ENCODE measurements at regions not wholly inside any gene's neighbourhood (a gene's known extent, or its start where the extent isn't known, plus 50 kb on each side); places are given as distances from the start of the nearest gene placed in this dataset.

DNA sequence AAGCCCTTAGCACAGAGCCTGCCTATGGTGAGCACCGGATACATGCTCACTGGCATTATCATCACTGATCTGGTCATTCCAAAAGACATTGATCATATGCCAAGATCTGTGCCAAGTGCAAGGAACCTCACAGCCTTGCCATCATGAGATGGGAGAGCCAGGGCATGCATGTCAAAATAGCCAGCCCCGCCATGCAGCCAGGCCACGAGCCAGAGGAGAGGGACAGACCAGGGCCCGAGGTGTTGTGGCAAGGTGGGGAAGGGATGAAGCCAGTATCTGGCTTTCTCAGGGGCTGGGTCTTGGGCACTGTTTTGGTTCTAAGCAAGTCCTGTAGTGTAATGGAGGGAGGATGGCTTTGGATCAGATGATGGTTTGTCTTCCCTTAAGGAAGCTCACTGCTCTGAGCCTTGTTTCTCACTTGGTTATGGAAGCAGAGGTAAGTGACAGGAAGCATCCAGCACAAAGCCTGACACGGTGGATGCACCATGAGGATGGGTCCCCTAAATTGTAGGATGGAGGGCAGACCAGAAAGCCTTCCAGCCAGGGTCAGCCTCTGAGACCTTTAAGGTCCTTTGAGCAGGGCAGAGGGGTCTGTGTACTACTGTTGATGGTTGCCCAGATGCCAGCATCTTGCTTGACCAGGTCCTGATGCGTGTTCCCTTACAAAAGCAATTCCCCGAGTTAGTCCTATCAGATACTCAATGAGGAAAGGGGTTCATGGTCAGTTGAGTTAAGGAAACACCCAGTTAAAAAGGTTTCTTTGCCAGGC lies 247.7 kb upstream of the TLE3 start:
- no peak for DNase-seq
- Histone ChIP-seq H3K36me3 (replicated peaks; ENCODE audit: control insufficient read depth, insufficient read depth, low read length) (no peaks in the 10 kb centered on the region), H3K4me3 (ENCODE audit: insufficient read depth, low read depth, low read length) (no peak overlapping the region), H3K27me3 (ENCODE audit: control insufficient read depth, insufficient read depth, low read length) (no peaks in the 10 kb centered on the region)

DNA sequence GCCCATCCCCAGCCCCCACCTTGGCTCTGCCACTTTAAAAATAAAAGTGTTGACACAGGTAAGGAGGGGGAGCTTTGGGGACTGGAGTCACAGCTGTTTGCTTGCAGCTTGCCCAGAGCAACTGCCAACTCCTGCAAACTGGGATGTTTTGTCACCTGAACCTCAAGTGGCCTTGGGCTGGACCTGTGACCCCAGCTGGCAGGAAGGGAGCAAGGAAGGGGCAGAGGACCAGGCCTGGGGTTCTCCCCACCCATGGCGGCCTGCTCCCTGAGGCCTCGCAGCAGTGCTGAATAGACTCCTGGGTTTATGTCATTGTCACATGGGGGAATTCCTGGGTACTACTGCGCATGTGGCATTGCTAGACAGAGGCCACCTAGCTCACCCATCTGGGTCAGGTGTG lies 246.9 kb upstream of the TLE3 start:
- DNase-seq, result no peak
- Histone ChIP-seq H3K4me3 (ENCODE audit: insufficient read depth, low read depth, low read length) (no peak overlapping the region), H3K27me3 (ENCODE audit: control insufficient read depth, insufficient read depth, low read length) (no peaks in the 10 kb centered on the region), H3K36me3 (replicated peaks; ENCODE audit: control insufficient read depth, insufficient read depth, low read length) (no peaks in the 10 kb centered on the region)

DNA sequence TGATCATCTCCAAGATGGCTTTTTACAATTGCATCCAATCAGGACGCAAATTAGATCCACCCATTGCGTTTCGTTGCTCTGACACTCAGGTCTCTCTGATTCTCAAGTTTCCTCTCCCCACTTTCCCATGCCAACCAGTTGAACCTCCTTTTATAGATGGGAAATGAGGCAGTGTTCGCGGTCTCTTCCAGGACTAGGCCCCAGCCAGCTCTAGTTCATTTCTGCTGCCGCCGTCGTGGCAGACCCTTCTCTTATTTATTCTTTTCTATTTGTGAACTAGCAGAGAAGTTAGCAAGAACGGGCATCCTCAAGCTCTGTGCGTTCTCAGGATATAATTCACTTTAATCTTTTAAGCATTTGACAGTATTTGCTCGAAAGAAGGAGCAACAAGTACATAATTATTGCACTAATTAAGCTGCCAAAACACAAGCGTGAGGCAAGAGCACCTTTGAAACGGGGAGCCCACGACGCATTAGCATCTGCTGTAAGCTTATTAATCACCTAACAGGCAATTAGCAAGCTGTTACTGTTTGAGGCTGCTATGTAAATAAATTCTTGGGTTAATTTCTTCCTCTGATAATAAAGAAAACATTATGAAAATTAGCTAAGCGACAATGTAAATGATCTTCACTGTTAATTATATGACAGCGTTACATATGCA lies 246.4 kb upstream of the TLE3 start:
- H3K4me3 ChIP-seq (ENCODE audit: insufficient read depth, low read depth, low read length), result no peak overlapping the region
- H3K36me3 ChIP-seq (replicated peaks; ENCODE audit: control insufficient read depth, insufficient read depth, low read length), result no peaks in the 10 kb centered on the region
- no peaks in the 10 kb centered on the region for H3K27me3 ChIP-seq (ENCODE audit: control insufficient read depth, insufficient read depth, low read length)
- no peak for DNase-seq

DNA sequence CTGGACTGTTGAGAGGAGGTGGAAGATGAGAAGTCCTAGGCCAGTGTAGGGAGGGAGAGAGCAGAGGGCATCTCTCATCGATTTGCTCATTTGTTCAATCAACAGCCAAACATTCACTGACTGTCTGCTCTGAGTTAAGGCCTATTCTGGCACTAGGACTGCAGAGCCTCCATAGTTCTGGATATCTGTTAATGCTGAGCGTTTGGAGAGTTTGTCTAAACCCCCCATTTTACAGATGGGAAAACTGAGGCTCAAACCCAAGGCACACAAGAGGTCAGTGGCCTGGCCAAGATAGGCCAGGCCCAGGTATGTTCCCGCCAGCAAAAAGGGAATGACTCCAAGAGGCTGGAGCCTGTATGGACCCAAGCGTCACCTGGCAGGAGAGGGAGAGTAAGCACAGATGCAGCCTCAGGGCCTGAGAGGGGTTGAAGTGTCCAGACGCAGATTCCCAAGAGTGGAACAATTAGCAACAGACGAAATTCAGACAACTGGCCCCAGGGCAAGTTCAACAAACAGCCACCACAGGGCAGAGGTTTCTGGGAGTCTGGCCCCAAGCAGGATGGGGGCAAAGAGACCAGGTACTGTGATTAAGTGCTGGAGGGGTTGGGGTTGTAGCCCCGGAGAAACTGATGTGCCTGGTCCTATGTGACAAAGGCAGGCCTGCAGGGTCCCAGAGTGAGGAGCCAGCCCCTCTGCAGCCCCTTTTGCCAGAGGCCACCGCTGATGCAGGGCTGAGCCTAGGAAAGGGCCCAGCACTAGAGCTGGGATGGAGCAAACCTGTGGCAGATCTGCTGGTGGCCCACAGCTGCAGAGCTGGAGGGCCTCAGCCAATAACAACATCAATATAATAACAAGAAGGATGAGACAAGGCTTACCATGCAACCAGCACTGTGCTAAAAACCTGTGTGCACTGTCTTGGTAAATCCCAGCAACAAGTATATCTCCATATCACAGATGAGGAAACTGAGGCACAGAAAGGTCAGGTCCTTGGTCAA lies 245.1 kb upstream of the TLE3 start:
- no peak for DNase-seq
- H3K36me3 ChIP-seq (replicated peaks; ENCODE audit: control insufficient read depth, insufficient read depth, low read length), result no peaks in the 10 kb centered on the region
- no peaks in the 10 kb centered on the region for H3K27me3 ChIP-seq (ENCODE audit: control insufficient read depth, insufficient read depth, low read length)
- H3K4me3 ChIP-seq (ENCODE audit: insufficient read depth, low read depth, low read length), result no peak overlapping the region

DNA sequence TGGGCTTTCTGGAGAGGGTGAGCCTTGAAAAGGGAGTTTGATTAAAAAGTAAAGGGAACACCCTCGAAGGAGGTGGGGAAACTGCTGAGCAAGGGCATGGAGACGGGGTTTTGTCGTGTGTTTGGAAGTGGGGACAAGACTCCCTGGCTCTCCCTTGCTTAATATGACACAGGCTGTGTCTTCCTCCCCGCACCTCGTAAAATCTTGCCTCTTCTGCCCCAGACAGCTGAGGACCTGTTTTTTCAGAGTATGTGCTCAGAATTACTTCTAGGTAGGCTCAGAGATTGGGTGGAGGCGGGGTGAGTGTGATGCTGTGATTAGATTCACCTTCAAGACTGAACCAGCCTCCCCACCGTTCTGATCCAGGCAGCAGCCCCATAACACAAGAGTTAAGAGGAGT lies 244.4 kb upstream of the TLE3 start:
- H3K4me3 ChIP-seq (ENCODE audit: insufficient read depth, low read depth, low read length), result no peak overlapping the region
- no peaks in the 10 kb centered on the region for H3K36me3 ChIP-seq (replicated peaks; ENCODE audit: control insufficient read depth, insufficient read depth, low read length)
- no peak for DNase-seq
- H3K27me3 ChIP-seq (ENCODE audit: control insufficient read depth, insufficient read depth, low read length), result no peaks in the 10 kb centered on the region

DNA sequence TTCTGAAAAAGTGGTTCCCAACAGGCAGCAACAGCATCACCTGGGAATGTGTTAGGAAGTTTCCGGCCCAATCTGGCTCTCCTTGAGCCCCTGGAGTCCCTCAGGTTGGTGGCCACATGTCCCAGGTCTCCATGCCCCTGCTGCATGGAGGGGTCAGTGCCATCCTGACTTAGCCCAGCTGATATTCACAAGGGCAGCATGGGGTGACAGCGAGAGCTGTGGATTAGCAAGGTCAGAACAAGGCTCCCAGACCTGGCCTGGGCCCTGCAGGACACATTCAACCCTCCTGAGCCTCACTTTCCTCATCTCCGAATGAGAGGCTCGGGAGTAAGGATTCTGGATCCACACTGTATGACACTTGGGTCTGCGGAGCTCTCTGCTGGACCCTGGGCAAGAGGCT lies 243.8 kb upstream of the TLE3 start:
- Histone ChIP-seq H3K36me3 (replicated peaks; ENCODE audit: control insufficient read depth, insufficient read depth, low read length) (no peaks in the 10 kb centered on the region), H3K4me3 (ENCODE audit: insufficient read depth, low read depth, low read length) (no peak overlapping the region), H3K27me3 (ENCODE audit: control insufficient read depth, insufficient read depth, low read length) (no peaks in the 10 kb centered on the region)
- no peak for DNase-seq

DNA sequence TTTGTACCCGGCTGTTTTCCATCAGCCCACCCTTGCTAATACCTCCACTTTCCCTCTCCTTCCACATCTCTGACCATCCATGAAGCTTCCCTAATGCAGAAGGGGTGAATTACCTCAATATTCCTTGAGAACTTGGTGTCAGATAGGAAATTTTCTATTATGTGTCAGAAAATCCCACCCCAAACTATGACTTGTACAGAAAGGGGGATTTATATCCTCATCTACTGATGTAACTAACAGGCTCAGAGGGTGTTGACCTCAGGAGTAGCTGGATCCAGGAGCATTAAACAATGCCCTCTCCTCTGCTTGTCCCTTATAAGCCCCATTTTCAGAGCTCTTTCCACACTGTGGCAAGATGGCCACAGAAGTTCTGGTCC lies 242.8 kb upstream of the TLE3 start:
- Histone ChIP-seq H3K36me3 (replicated peaks; ENCODE audit: control insufficient read depth, insufficient read depth, low read length) (no peaks in the 10 kb centered on the region), H3K27me3 (ENCODE audit: control insufficient read depth, insufficient read depth, low read length) (no peaks in the 10 kb centered on the region), H3K4me3 (ENCODE audit: insufficient read depth, low read depth, low read length) (no peak overlapping the region)
- no peak for DNase-seq

DNA sequence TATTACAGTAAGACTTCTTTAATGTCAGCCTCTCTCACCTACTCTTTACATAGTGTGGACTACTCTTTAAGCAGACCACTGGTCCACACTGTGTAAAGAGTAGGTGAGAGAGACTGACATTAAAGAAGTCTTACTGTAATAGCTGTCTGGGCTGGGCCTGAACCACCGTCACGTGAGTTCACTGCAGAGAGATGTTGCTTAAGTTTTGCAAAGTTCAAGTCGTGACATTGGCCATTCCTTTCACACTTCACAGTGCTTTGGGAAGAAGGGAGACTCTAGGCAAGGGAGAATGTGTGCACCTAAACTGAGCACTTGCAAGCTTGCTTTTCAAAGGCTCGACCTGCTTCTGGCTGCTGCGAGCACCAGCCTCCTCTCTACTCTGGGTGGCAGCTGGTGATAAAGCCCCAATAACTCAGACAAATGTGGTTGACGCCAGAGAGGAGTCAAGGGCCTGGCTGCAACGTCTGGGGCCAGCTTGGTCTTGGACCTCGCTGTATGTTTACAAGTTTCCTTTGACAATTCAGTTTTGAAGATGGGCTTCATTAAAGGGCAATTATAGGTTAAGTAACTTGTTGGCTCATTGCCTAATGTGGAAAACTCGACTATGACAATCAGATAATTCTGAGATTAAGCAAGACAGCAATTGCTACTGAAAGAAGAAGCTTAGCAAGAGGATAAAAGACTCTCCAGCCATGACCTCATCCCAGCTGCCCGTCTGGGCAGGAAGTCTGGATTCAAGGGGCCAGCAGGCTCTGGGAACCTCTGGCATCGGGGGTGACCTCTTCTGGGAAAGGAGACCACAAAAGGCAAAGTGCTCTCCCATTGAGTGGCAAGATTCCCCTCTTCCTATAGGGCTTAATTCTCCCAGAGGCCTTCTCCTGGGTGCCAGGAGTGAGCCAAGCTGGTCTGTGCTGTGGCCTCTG lies 242.1 kb upstream of the TLE3 start:
- Histone ChIP-seq H3K4me3 (ENCODE audit: insufficient read depth, low read depth, low read length) (no peak overlapping the region), H3K27me3 (ENCODE audit: control insufficient read depth, insufficient read depth, low read length) (no peaks in the 10 kb centered on the region), H3K36me3 (replicated peaks; ENCODE audit: control insufficient read depth, insufficient read depth, low read length) (no peaks in the 10 kb centered on the region)
- no peak for DNase-seq

DNA sequence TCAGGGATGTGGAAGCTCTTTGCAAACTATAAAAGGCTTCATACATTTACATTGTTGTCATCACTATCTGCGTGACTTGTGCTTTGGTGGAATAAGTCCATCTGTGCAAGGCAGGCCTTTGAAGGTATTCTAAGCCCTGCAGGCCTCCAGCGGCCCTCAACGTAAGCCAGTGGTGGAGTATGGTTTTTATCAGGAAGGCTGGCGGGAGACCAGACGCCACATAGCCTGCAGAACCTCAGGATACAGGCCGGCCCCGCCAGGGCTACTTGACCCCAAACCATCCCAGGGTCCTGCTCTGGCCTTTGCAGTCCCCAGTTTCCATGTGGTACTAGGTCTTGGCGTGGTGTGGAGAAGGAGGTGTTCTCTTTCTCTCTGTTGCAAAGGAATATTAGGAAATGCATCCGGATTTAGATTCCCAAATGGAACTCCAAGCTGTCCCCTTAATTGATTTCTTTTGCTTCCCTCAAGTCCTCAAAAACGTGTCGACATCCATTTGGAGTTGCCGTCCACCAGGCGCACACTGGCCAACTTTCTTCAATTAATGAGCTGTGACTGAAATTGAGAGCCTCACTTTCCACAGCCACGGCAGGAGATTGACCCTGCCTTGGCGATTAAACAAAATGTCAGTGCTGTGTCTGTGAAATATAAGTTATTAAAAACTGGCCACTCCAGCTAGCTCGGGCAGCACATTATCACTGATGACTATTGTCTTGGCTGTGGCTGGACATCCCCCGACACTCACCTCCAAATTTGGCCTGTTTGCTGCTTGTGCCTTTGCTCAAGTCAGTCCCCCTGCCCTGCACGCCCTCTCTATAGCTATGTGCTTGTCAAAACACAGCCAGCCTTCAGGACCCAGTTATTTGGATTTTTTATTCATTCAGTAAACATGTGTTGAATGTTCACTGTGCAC lies 239.8 kb upstream of the TLE3 start:
- Histone ChIP-seq H3K4me3 (ENCODE audit: insufficient read depth, low read depth, low read length) (no peak overlapping the region), H3K27me3 (ENCODE audit: control insufficient read depth, insufficient read depth, low read length) (no peaks in the 10 kb centered on the region), H3K36me3 (replicated peaks; ENCODE audit: control insufficient read depth, insufficient read depth, low read length) (no peaks in the 10 kb centered on the region)
- DNase-seq, result no peak

DNA sequence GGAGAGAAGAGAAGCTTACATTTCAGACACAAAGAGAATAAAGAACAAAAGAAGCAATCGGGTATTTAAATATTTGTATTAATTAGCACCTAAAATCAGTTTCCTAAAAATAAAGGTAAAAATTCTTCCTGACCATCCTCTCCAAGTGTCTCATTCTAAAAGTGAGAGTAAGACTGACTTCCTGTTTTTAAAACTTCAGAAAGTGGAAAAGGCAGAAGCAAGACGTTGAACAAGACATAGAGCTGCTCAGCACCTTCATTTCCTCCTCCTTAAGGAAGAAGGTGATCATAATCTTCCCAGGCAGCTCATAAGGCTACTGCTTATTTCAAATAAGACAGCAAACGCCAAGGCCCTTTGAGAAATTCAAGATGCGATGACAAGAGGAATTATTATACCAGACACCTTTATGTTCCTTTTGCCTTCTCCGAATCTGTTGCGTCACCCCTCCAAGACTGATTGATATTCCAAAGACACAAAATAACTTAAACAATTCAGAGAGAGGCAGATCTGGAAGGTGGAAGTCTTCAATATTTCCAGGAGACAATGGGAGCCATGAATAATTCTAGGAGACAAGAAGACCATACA lies 238.8 kb upstream of the TLE3 start:
- H3K4me3 ChIP-seq (ENCODE audit: insufficient read depth, low read depth, low read length), result no peak overlapping the region
- no peaks in the 10 kb centered on the region for H3K36me3 ChIP-seq (replicated peaks; ENCODE audit: control insufficient read depth, insufficient read depth, low read length)
- H3K27me3 ChIP-seq (ENCODE audit: control insufficient read depth, insufficient read depth, low read length), result no peaks in the 10 kb centered on the region
- DNase-seq, result no peak

DNA sequence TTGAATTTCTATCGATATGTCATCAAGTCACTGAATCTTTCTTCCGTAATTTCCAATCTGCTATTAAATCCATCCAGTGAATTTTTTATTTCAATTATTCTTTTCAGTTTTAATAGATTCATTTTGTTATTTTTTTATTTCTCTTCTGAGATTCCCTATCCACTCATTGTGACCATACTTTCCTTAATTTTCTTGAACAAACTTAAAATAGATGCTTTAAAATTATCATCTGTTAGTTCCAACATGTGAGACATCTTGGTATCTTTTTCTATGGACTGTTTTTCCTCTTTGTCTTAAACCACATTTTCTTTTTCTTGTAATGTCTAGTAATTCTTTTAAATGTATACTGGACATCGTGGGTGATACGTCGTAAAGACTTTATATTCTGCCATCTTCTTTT lies 236.6 kb upstream of the TLE3 start:
- Histone ChIP-seq H3K27me3 (ENCODE audit: control insufficient read depth, insufficient read depth, low read length) (no peaks in the 10 kb centered on the region), H3K4me3 (ENCODE audit: insufficient read depth, low read depth, low read length) (no peak overlapping the region), H3K36me3 (replicated peaks; ENCODE audit: control insufficient read depth, insufficient read depth, low read length) (no peaks in the 10 kb centered on the region)
- no peak for DNase-seq

DNA sequence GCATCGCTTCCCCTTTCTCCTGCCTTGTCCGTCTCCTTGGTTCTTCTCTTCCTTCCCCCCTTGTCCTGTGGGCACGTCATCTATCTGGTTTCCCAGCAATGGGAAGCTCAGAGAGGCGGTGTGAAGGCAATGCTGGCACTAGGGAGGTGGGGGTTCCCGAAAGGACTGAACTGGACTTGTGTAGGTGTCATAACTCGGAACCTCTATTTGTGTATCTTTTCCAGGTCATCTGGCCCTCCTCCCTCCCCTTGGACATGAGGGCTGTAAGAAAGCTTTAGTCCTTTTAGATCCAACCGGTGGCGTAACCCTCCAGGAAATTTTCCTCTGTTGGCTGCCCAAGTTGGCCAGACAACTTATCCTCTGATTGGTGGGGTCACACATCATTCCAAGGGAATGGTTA lies 231.5 kb upstream of the TLE3 start:
- Histone ChIP-seq H3K4me3 (ENCODE audit: insufficient read depth, low read depth, low read length) (no peak overlapping the region), H3K36me3 (replicated peaks; ENCODE audit: control insufficient read depth, insufficient read depth, low read length) (no peaks in the 10 kb centered on the region), H3K27me3 (ENCODE audit: control insufficient read depth, insufficient read depth, low read length) (no peaks in the 10 kb centered on the region)
- no peak for DNase-seq

DNA sequence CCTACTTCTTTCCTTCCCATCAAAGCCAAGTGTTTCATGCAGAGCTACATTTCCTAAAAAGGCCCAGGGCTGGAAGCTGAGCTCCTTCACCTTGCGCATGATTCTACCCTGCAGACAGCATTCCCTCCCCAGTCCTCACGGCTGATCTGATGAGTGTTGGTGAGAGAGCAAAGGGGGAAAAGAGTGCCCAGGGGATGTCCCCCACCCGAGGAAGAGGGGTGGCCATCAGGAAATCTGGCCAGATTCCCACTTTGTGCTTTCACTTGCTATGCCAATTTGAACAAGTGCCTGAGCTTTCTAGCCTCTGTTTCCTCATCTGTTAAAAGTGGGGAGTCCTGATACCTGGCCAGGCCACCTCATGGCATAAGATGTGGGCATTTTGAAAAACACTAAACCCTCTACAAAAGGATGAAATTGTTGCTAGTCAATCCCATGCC lies 231.0 kb upstream of the TLE3 start:
- DNase-seq, result no peak

More for the DNA sequence above, 231.0 kb upstream of the TLE3 start:
- Histone ChIP-seq H3K27me3 (ENCODE audit: control insufficient read depth, insufficient read depth, low read length) (no peaks in the 10 kb centered on the region), H3K4me3 (ENCODE audit: insufficient read depth, low read depth, low read length) (no peak overlapping the region), H3K36me3 (replicated peaks; ENCODE audit: control insufficient read depth, insufficient read depth, low read length) (no peaks in the 10 kb centered on the region)

Data from H7 (cell line).